IMR-90 (cell line): ENCODE measurements at regions not wholly inside any gene's neighbourhood (a gene's known extent, or its start where the extent isn't known, plus 50 kb on each side); places are given as distances from the start of the nearest gene placed in this dataset.

ENCODE experiments used
- ATAC-seq: fragments of 200-7000 bp; cut with Tn5 transposase; 2 replicates; pipeline ENCODE4 v1.9.1; 2020; ENCODE audit warnings: low read depth, mild to moderate bottlenecking, moderate library complexity
- BruUV-seq: library from RNA; stranded (reverse); fragments of 400-500 nt; replicated peaks from 2 replicates; lab custom pipeline; 2021; lab: Mats Ljungman, UMichigan
- CTCF ChIA-PET: fragments of 300-600 bp; formaldehyde crosslinking; extraction: SDS; loops from one replicate; lab custom pipeline; 2021; ENCODE audit warnings: antibody characterized with exemption; lab: Yijun Ruan, JAX
- POLR2A ChIA-PET: fragments of 300-600 bp; sonication (Branson Sonifier 250); formaldehyde crosslinking; loops from one replicate; lab custom pipeline; 2022; ENCODE audit warnings: antibody characterized with exemption; ENCODE audit not compliant: unreplicated experiment; lab: Charles Lee
- DNase-seq: peaks from one replicate; pipeline ENCODE4 v3.0.0; 2013
- H2AFZ ChIP-seq: replicated peaks from 2 replicates; pipeline ENCODE3; 2013; ENCODE audit warnings: low read length, mild to moderate bottlenecking; ENCODE audit not compliant: poor library complexity
- H2AK5ac ChIP-seq: 2 replicates; pipeline ENCODE4 v1.6.1; 2013; ENCODE audit warnings: low read depth, low read length, inconsistent platforms
- H2AK9ac ChIP-seq: replicated peaks from 2 replicates; pipeline ENCODE3; 2013; ENCODE audit warnings: mild to moderate bottlenecking, low read depth, low read length, moderate library complexity; ENCODE audit not compliant: poor library complexity
- H2BK120ac ChIP-seq: 2 replicates; pipeline ENCODE4 v1.6.1; 2013; ENCODE audit warnings: low read depth, low read length, inconsistent platforms
- H2BK15ac ChIP-seq: 3 replicates; pipeline ENCODE4 v1.6.1; 2013; ENCODE audit warnings: low read depth, low read length, inconsistent platforms
- H2BK20ac ChIP-seq: 2 replicates; pipeline ENCODE4 v1.6.1; 2013; ENCODE audit warnings: low read depth, mild to moderate bottlenecking, inconsistent platforms, low read length, moderate library complexity
- H2BK5ac ChIP-seq: 2 replicates; pipeline ENCODE4 v1.6.1; 2013; ENCODE audit warnings: mild to moderate bottlenecking, low read depth, low read length, inconsistent platforms; ENCODE audit not compliant: poor library complexity, severe bottlenecking
- H3K14ac ChIP-seq: replicated peaks from 2 replicates; pipeline ENCODE4 v1.6.1; 2013; ENCODE audit warnings: low read depth, low read length, inconsistent platforms
- H3K18ac ChIP-seq: 2 replicates; pipeline ENCODE4 v1.6.1; 2013; ENCODE audit warnings: low read depth, low read length, control low read depth
- H3K23ac ChIP-seq: 2 replicates; pipeline ENCODE4 v1.6.1; 2013; ENCODE audit warnings: low read depth, low read length, inconsistent platforms
- H3K27ac ChIP-seq: 2 replicates; pipeline ENCODE4 v1.5.1; 2013; ENCODE audit warnings: mild to moderate bottlenecking, control low read depth, low read length; ENCODE audit not compliant: insufficient read depth
- H3K27me3 ChIP-seq: 2 replicates; pipeline ENCODE4 v1.6.1; 2013; ENCODE audit warnings: low read length; ENCODE audit not compliant: control insufficient read depth, insufficient read depth
- H3K36me3 ChIP-seq: 2 replicates; pipeline ENCODE4 v1.6.1; 2013; ENCODE audit warnings: low read length, mixed read lengths; ENCODE audit not compliant: control insufficient read depth, insufficient read depth
- H3K4ac ChIP-seq: 2 replicates; pipeline ENCODE4 v1.6.1; 2013; ENCODE audit warnings: low read depth, low read length, inconsistent platforms
- H3K4me1 ChIP-seq: 2 replicates; pipeline ENCODE4 v1.6.1; 2013; ENCODE audit warnings: low read length, mixed read lengths; ENCODE audit not compliant: control insufficient read depth, insufficient read depth
- H3K4me2 ChIP-seq: 2 replicates; pipeline ENCODE4 v1.6.1; 2013; ENCODE audit warnings: low read depth, mild to moderate bottlenecking, control low read depth, low read length, moderate library complexity
- H3K4me3 ChIP-seq: 2 replicates; pipeline ENCODE4 v1.5.1; 2013; ENCODE audit warnings: low read depth, mild to moderate bottlenecking, control low read depth, low read length, moderate library complexity; ENCODE audit not compliant: insufficient read depth
- H3K56ac ChIP-seq: 2 replicates; pipeline ENCODE4 v1.6.1; 2013; ENCODE audit warnings: low read length, inconsistent platforms; ENCODE audit not compliant: insufficient read depth; ENCODE audit errors: extremely low read depth
- H3K79me1 ChIP-seq, 2 experiments: 2 replicates each; pipeline ENCODE4 v1.6.1; 2013; ENCODE audit warnings: low read length in 2 of 2, inconsistent platforms in 1 of 2, low read depth in 1 of 2
- H3K9ac ChIP-seq: 2 replicates; pipeline ENCODE4 v1.6.1; 2013; ENCODE audit warnings: low read depth, low read length, control low read depth
- H3K9me1 ChIP-seq: 2 replicates; pipeline ENCODE4 v1.6.1; 2013; ENCODE audit warnings: low read length, inconsistent platforms; ENCODE audit not compliant: insufficient read depth
- H3K9me3 ChIP-seq: 2 replicates; pipeline ENCODE4 v1.6.1; 2013; ENCODE audit warnings: low read length; ENCODE audit not compliant: control insufficient read depth, insufficient read depth
- H4K20me1 ChIP-seq: 2 replicates; pipeline ENCODE4 v1.6.1; 2013; ENCODE audit warnings: low read length, inconsistent platforms; ENCODE audit not compliant: insufficient read depth
- H4K5ac ChIP-seq: 2 replicates; pipeline ENCODE4 v1.6.1; 2013; ENCODE audit warnings: mild to moderate bottlenecking, low read depth, low read length, control low read depth
- H4K8ac ChIP-seq, 2 experiments: 2 replicates each; pipeline ENCODE4 v1.6.1; 2013; ENCODE audit warnings: low read depth in 2 of 2, low read length in 2 of 2, control low read depth in 1 of 2, inconsistent platforms in 1 of 2
- H4K91ac ChIP-seq: 2 replicates; pipeline ENCODE4 v1.6.1; 2013; ENCODE audit warnings: low read depth, low read length, inconsistent platforms; ENCODE audit not compliant: insufficient read depth
- BHLHE40 ChIP-seq: fragments of 150-350 bp; IDR thresholded peaks from 2 replicates; pipeline ENCODE4 v1.6.1; 2016; ENCODE audit warnings: mild to moderate bottlenecking, low read depth, low read length
- CEBPB ChIP-seq: IDR thresholded peaks from 2 replicates; pipeline ENCODE4 v1.6.1; 2012; ENCODE audit warnings: low read depth, low read length, improper control_type of control experiment
- CHD1 ChIP-seq: IDR thresholded peaks from 2 replicates; pipeline ENCODE4 v1.6.1; 2012; ENCODE audit warnings: low read depth, low read length, improper control_type of control experiment
- CTCF ChIP-seq: conservative IDR thresholded peaks from 2 replicates; pipeline ENCODE4 v1.5.1; 2012; ENCODE audit warnings: mild to moderate bottlenecking, low read depth, low read length, improper control_type of control experiment
- ELK1 ChIP-seq: fragments of 150-350 bp; IDR thresholded peaks from 2 replicates; pipeline ENCODE4 v1.6.1; 2016; ENCODE audit warnings: low read depth, mild to moderate bottlenecking, low read length, moderate library complexity, borderline replicate concordance
- FOS ChIP-seq: fragments of 150-350 bp; IDR thresholded peaks from 2 replicates; pipeline ENCODE4 v1.6.1; 2016; ENCODE audit warnings: low read depth, low read length
- MAFK ChIP-seq: IDR thresholded peaks from 2 replicates; pipeline ENCODE4 v1.6.1; 2012; ENCODE audit warnings: low read depth, low read length, improper control_type of control experiment
- MAZ ChIP-seq: IDR thresholded peaks from 2 replicates; pipeline ENCODE4 v1.6.1; 2012; ENCODE audit warnings: low read depth, mild to moderate bottlenecking, low read length, improper control_type of control experiment, moderate library complexity, borderline replicate concordance
- MXI1 ChIP-seq: IDR thresholded peaks from 2 replicates; pipeline ENCODE4 v1.6.1; 2012; ENCODE audit warnings: low read depth, mild to moderate bottlenecking, low read length, moderate library complexity, borderline replicate concordance
- NFE2L2 ChIP-seq: fragments of 150-350 bp; IDR thresholded peaks from 2 replicates; pipeline ENCODE4 v1.6.1; 2016; ENCODE audit warnings: low read depth, mild to moderate bottlenecking, low read length
- POLR2A ChIP-seq: IDR thresholded peaks from 2 replicates; pipeline ENCODE4 v1.6.1; 2012; ENCODE audit warnings: mild to moderate bottlenecking, low read depth, low read length
- RAD21 ChIP-seq: IDR thresholded peaks from 2 replicates; pipeline ENCODE4 v1.6.1; 2012; ENCODE audit warnings: low read length, improper control_type of control experiment
- RCOR1 ChIP-seq: IDR thresholded peaks from 2 replicates; pipeline ENCODE4 v1.6.1; 2012; ENCODE audit warnings: mild to moderate bottlenecking, low read length, improper control_type of control experiment; ENCODE audit not compliant: insufficient replicate concordance
- RFX5 ChIP-seq: IDR thresholded peaks from 2 replicates; pipeline ENCODE4 v1.8.0; 2012; ENCODE audit warnings: low read depth, mild to moderate bottlenecking, low read length, moderate library complexity
- SMC3 ChIP-seq: fragments of 150-350 bp; IDR thresholded peaks from 2 replicates; pipeline ENCODE4 v1.6.1; 2016; ENCODE audit warnings: low read depth, mild to moderate bottlenecking, antibody characterized with exemption, low read length, moderate library complexity
- USF2 ChIP-seq: fragments of 150-350 bp; IDR thresholded peaks from 2 replicates; pipeline ENCODE4 v1.6.1; 2017; ENCODE audit warnings: mild to moderate bottlenecking, antibody characterized with exemption, low read length, low read depth
- WGBS, 2 experiments: methylation state at CpG; one replicate each; pipeline versions ENCODE4 v1.1.5 to v1.1.7; 2013; ENCODE audit warnings: missing lambda C conversion rate in 2 of 2; ENCODE audit not compliant: insufficient read length in 1 of 2; ENCODE audit errors: extremely low coverage in 2 of 2; 5-methylcytosine and 5-hydroxymethylcytosine counted together
- dilution Hi-C: fragments of 300-500 bp; cut with HindIII; formaldehyde crosslinking; loops from one replicate; pipeline ENCODE4 v1.14.3; 2018; ENCODE audit warnings: low sequenced_read_pairs; ENCODE audit not compliant: unreplicated experiment
- in situ Hi-C: fragments of 300-500 bp; cut with MboI; formaldehyde crosslinking; loops from 3 replicates; pipeline ENCODE4 v1.14.3; 2019; ENCODE audit warnings: low sequenced_read_pairs, inconsistent platforms, mixed read lengths
- intact Hi-C: fragments of 100-400 bp; cut with micrococcal nuclease; formaldehyde crosslinking; loops from 2 replicates; pipeline ENCODE4 v1.10.0; 2022

- Histone ChIP-seq H2AFZ (no peak overlapping the region), H3K79me1 (no peaks in the 10 kb centered on the region), H3K27me3 (no peaks in the 10 kb centered on the region), H3K18ac (no peak overlapping the region), H3K4me2 (no peak overlapping the region), H4K5ac (no peak overlapping the region), H2AK9ac (no peak overlapping the region), H3K4me3 (no peak overlapping the region), H3K9me1 (no peaks in the 10 kb centered on the region), H4K91ac (no peak overlapping the region), H3K4me1 (no peaks in the 10 kb centered on the region), H3K9ac (no peak overlapping the region), H2BK20ac (no peak overlapping the region), H3K56ac (no peak overlapping the region), H3K14ac (no peak overlapping the region), H2BK15ac (no peak overlapping the region), H3K36me3 (no peaks in the 10 kb centered on the region), H2BK120ac (no peak overlapping the region), H2AK5ac (no peak overlapping the region), H3K27ac (no peak overlapping the region), H3K9me3 (no peaks in the 10 kb centered on the region), H4K8ac (no peak overlapping the region), H4K20me1 (no peaks in the 10 kb centered on the region), H3K4ac (no peak overlapping the region), H3K23ac (no peak overlapping the region), H2BK5ac (no peak overlapping the region)
- dilution Hi-C loops (no loop called here), intact Hi-C loops (no loop called here), in situ Hi-C loops (no loop called here)
- no CpG with 5 or more reads among the region's 2 CpGs for WGBS, 2 experiments
- no peak for ATAC-seq
- CTCF ChIA-PET = no interaction called here
- no peak for DNase-seq
- no TSS peak for BruUV-seq
- POLR2A ChIA-PET = no interaction called here
- no peak for TF ChIP-seq CEBPB
- no peak for TF ChIP-seq FOS
- no peak for TF ChIP-seq BHLHE40
- TF ChIP-seq MXI1 = no peak
- no peak for TF ChIP-seq POLR2A
- TF ChIP-seq USF2 = no peak
- no peak for TF ChIP-seq CHD1
- TF ChIP-seq NFE2L2 = no peak
- TF ChIP-seq CTCF = no peak
- no peak for TF ChIP-seq SMC3
- no peak for TF ChIP-seq MAZ
- TF ChIP-seq RCOR1 = no peak
- TF ChIP-seq ELK1 = no peak
- no peak for TF ChIP-seq RAD21
- no peak for TF ChIP-seq MAFK
- TF ChIP-seq RFX5 = no peak
Observed at GRCh38 chr4:173932701-173933100, 350.8 kb downstream of the FBXO8 start.
